Activated naive CD8-positive, alpha-beta T cell treated with anti-CD3 and anti-CD28 coated beads, Interleukin-2, amount 10 ng/mL, durations not matched to agents 7 days and 5 days (primary cell): ENCODE measurements at regions not wholly inside any gene's neighbourhood (a gene's known extent, or its start where the extent isn't known, plus 50 kb on each side); places are given as distances from the start of the nearest gene placed in this dataset.

ENCODE experiments used
- ATAC-seq: fragments of 150-1000 bp; cut with Tn5 transposase; one replicate; pipeline ENCODE4 v1.10.0; 2021; ENCODE audit warnings: low read depth, moderate library complexity
- POLR2A ChIA-PET: fragments of 350-600 bp; sonication (Branson Sonifier 250); formaldehyde crosslinking; loops from one replicate; lab custom pipeline; 2021; ENCODE audit warnings: antibody characterized with exemption; lab: Charles Lee
- DNase-seq: peaks from one replicate; pipeline ENCODE4 v3.0.0; 2021
- H3K27ac Mint-ChIP-seq: one replicate; pipeline ENCODE4 v1.8.0; 2022; ENCODE audit warnings: mild to moderate bottlenecking, mixed read lengths
- H3K27me3 Mint-ChIP-seq: one replicate; pipeline ENCODE4 v1.8.0; 2022; ENCODE audit warnings: mild to moderate bottlenecking, moderate library complexity, mixed read lengths
- H3K36me3 Mint-ChIP-seq: one replicate; pipeline ENCODE4 v1.8.0; 2021; ENCODE audit warnings: mild to moderate bottlenecking, mixed read lengths
- H3K4me1 Mint-ChIP-seq: one replicate; pipeline ENCODE4 v1.8.0; 2021; ENCODE audit warnings: mixed read lengths
- H3K4me3 Mint-ChIP-seq: one replicate; pipeline ENCODE4 v1.8.0; 2022; ENCODE audit warnings: mild to moderate bottlenecking, moderate library complexity, mixed read lengths
- H3K9me3 Mint-ChIP-seq: one replicate; pipeline ENCODE4 v1.8.0; 2021; ENCODE audit warnings: mixed read lengths

GRCh38 chr14:38316922-38317321 is 61.0 kb upstream of the CLEC14A start:
- Mint-ChIP-seq H3K4me3 (no peak overlapping the region), H3K27me3 (peaks cover 2% of the 10 kb centered on the region), H3K27ac (no peak overlapping the region), H3K4me1 (no peaks in the 10 kb centered on the region), H3K36me3 (no peaks in the 10 kb centered on the region), H3K9me3 (no peaks in the 10 kb centered on the region)
- POLR2A ChIA-PET = no interaction called here
- ATAC-seq (no peak), DNase-seq (no peak)

GRCh38 chr14:38311655-38312054 is 55.8 kb upstream of the CLEC14A start:
- H3K4me1 Mint-ChIP-seq = no peaks in the 10 kb centered on the region
- H3K27ac Mint-ChIP-seq = no peak overlapping the region
- no peaks in the 10 kb centered on the region for H3K9me3 Mint-ChIP-seq
- POLR2A ChIA-PET = no interaction called here
- H3K4me3 Mint-ChIP-seq = no peak overlapping the region
- ATAC-seq = no peak
- peaks cover 3% of the 10 kb centered on the region for H3K27me3 Mint-ChIP-seq
- DNase-seq = no peak
- H3K36me3 Mint-ChIP-seq = no peaks in the 10 kb centered on the region

- no peaks in the 10 kb centered on the region for H3K36me3 Mint-ChIP-seq
- ATAC-seq (no peak), DNase-seq (no peak)
- peaks cover 3% of the 10 kb centered on the region for H3K27me3 Mint-ChIP-seq
- H3K4me1 Mint-ChIP-seq = no peaks in the 10 kb centered on the region
- H3K4me3 Mint-ChIP-seq = no peak overlapping the region
- H3K27ac Mint-ChIP-seq = no peak overlapping the region
- H3K9me3 Mint-ChIP-seq = no peaks in the 10 kb centered on the region
- POLR2A ChIA-PET = no interaction called here
These were observed 54.6 kb upstream of the CLEC14A start for GRCh38 chr14:38310420-38310995.

DNA sequence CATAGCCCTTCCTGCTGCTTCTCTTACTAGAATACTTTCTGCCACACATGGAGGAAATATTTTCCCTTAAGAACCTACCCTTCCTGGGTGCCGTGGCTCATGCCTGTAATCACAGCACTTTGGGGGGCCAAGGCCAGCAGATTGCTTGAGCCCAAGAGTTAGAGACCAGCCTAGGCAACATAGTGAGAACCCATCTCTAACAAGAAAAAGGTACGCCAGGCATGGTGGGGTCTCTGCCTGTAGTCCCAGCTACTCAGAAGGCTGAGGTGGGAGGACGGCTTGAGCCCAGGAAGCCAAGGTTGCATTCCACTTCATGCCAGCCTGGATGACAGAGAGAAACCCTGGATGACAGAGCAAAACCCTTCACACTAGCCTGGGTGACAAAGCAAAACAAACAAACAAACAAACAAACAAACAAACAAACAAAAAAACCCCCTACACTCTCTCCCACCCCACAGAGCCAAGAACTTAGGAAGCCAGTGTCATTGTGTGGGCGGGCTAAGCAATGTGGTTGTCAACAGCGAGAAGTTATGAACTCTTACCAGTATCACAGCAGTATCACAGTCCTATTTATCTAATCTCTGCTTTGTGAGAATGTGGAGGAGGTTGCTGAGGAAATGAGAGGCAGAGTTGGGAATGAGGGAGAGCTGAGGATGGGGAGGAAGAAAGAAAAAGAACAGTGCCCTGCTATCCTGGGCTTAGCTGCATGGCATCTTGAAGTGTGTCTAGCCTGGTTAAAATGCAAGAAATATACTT is 53.8 kb upstream of the CLEC14A start:
- Mint-ChIP-seq H3K4me3 (no peak overlapping the region), H3K27me3 (peaks cover 3% of the 10 kb centered on the region), H3K27ac (no peak overlapping the region), H3K9me3 (no peaks in the 10 kb centered on the region), H3K36me3 (no peaks in the 10 kb centered on the region), H3K4me1 (no peaks in the 10 kb centered on the region)
- POLR2A ChIA-PET = no interaction called here
- ATAC-seq (no peak), DNase-seq (no peak)
